OCI-LY1 (cell line): ENCODE measurements at regions not wholly inside any gene's neighbourhood (a gene's known extent, or its start where the extent isn't known, plus 50 kb on each side); places are given as distances from the start of the nearest gene placed in this dataset.

Experiments used
- H2AFZ ChIP-seq: fragments of 200-600 bp; sonication (generic), shearing (Covaris generic); 2 replicates; pipeline ENCODE4 v1.6.0; 2014; ENCODE audit warnings: antibody characterized with exemption, mild to moderate bottlenecking, low read length
- H3F3A ChIP-seq: fragments of 200-600 bp; sonication (generic), shearing (Covaris generic); 2 replicates; pipeline ENCODE4 v1.6.0; 2014; ENCODE audit warnings: mild to moderate bottlenecking, antibody characterized with exemption, low read length, moderate library complexity; ENCODE audit not compliant: insufficient read depth
- H3K27ac ChIP-seq: fragments of 200-600 bp; sonication (generic); 2 replicates; pipeline ENCODE4 v1.5.1; 2014; ENCODE audit warnings: low read length, mixed run types, mild to moderate bottlenecking, low read depth; ENCODE audit not compliant: poor library complexity, severe bottlenecking
- H3K27me3 ChIP-seq: fragments of 200-600 bp; sonication (generic); 2 replicates; pipeline ENCODE4 v1.6.0; 2014; ENCODE audit warnings: antibody characterized with exemption, mild to moderate bottlenecking, low read length, moderate library complexity; ENCODE audit not compliant: insufficient read depth
- H3K36me3 ChIP-seq: fragments of 200-600 bp; sonication (generic); 2 replicates; pipeline ENCODE4 v1.6.1; 2014; ENCODE audit warnings: mild to moderate bottlenecking, antibody characterized with exemption, low read length, moderate library complexity, mixed read lengths; ENCODE audit not compliant: insufficient read depth
- H3K4me1 ChIP-seq: fragments of 200-600 bp; sonication (generic); 2 replicates; pipeline ENCODE4 v1.5.1; 2014; ENCODE audit warnings: mild to moderate bottlenecking, low read length, moderate library complexity; ENCODE audit not compliant: insufficient read depth, severe bottlenecking
- H3K4me2 ChIP-seq: fragments of 200-600 bp; sonication (generic), shearing (Covaris generic); 2 replicates; pipeline ENCODE4 v1.6.1; 2014; ENCODE audit warnings: low read length
- H3K4me3 ChIP-seq: fragments of 200-600 bp; sonication (generic); 2 replicates; pipeline ENCODE4 v1.5.1; 2014; ENCODE audit warnings: low read length, low read depth, mild to moderate bottlenecking, mixed read lengths; ENCODE audit not compliant: poor library complexity, severe bottlenecking
- H3K79me2 ChIP-seq: fragments of 200-600 bp; shearing (Covaris generic); 2 replicates; pipeline ENCODE4 v1.6.1; 2016; ENCODE audit warnings: mixed run types, low read length, mixed read lengths; ENCODE audit not compliant: insufficient read depth
- H3K9ac ChIP-seq: fragments of 200-600 bp; sonication (generic), shearing (Covaris generic); 2 replicates; pipeline ENCODE4 v1.6.1; 2014; ENCODE audit warnings: mild to moderate bottlenecking, low read length, mixed read lengths
- H3K9me2 ChIP-seq: fragments of 200-600 bp; sonication (generic), shearing (Covaris generic); 2 replicates; pipeline ENCODE4 v1.6.1; 2014; ENCODE audit warnings: low read depth, mild to moderate bottlenecking, low read length, mixed read lengths
- H3K9me3 ChIP-seq: fragments of 200-600 bp; shearing (Covaris generic); 2 replicates; pipeline ENCODE4 v1.6.1; 2014; ENCODE audit warnings: low read length, mixed read lengths
- H4K20me1 ChIP-seq: fragments of 200-600 bp; sonication (generic), shearing (Covaris generic); 2 replicates; pipeline ENCODE4 v1.6.0; 2016; ENCODE audit warnings: mild to moderate bottlenecking, low read length; ENCODE audit not compliant: insufficient read depth
- CTCF ChIP-seq: fragments of 200-600 bp; sonication (generic), shearing (Covaris generic); IDR thresholded peaks from 2 replicates; pipeline ENCODE4 v1.5.1; 2017; ENCODE audit warnings: mild to moderate bottlenecking, antibody characterized with exemption, low read length, moderate library complexity, mixed read lengths
- EZH2 ChIP-seq: fragments of 200-600 bp; sonication (generic), shearing (Covaris generic); IDR thresholded peaks from 2 replicates; pipeline ENCODE4 v1.8.0; 2017; ENCODE audit warnings: borderline replicate concordance, mixed run types, mild to moderate bottlenecking, antibody characterized with exemption, low read length, moderate library complexity, mixed read lengths

- Histone ChIP-seq H4K20me1 (no peaks in the 10 kb centered on the region), H2AFZ (no peak overlapping the region), H3K27ac (no peak overlapping the region), H3K4me1 (peaks cover 17% of the 10 kb centered on the region), H3K36me3 (no peaks in the 10 kb centered on the region), H3K4me2 (no peak overlapping the region), H3K27me3 (no peaks in the 10 kb centered on the region), H3K9ac (no peak overlapping the region), H3F3A (no peaks in the 10 kb centered on the region), H3K79me2 (no peaks in the 10 kb centered on the region), H3K9me2 (no peaks in the 10 kb centered on the region), H3K9me3 (peaks cover 5% of the 10 kb centered on the region; the same call in 1 of the 2 replicates), H3K4me3 (no peak overlapping the region)
- TF ChIP-seq CTCF, result no peak
Observed at GRCh38 chr18:8937160-8938094, 165.1 kb upstream of the NDUFV2 start.

- H2AFZ ChIP-seq, result no peak overlapping the region
- no peaks in the 10 kb centered on the region for H3K27me3 ChIP-seq
- no peak overlapping the region for H3K27ac ChIP-seq
- no peak overlapping the region for H3K4me3 ChIP-seq
- no peaks in the 10 kb centered on the region for H3F3A ChIP-seq
- H3K9me3 ChIP-seq, result peaks cover 3% of the 10 kb centered on the region; the same call in 1 of the 2 replicates
- H3K36me3 ChIP-seq, result no peaks in the 10 kb centered on the region
- H3K4me1 ChIP-seq, result peaks cover 26% of the 10 kb centered on the region
- H3K4me2 ChIP-seq, result no peak overlapping the region
- TF ChIP-seq CTCF, result no peak
- no peak for TF ChIP-seq EZH2
- no peaks in the 10 kb centered on the region for H3K79me2 ChIP-seq
- H3K9ac ChIP-seq, result no peak overlapping the region
- no peaks in the 10 kb centered on the region for H4K20me1 ChIP-seq
- H3K9me2 ChIP-seq, result no peaks in the 10 kb centered on the region
Observed at GRCh38 chr18:8938817-8939216, 163.7 kb upstream of the NDUFV2 start.

DNA sequence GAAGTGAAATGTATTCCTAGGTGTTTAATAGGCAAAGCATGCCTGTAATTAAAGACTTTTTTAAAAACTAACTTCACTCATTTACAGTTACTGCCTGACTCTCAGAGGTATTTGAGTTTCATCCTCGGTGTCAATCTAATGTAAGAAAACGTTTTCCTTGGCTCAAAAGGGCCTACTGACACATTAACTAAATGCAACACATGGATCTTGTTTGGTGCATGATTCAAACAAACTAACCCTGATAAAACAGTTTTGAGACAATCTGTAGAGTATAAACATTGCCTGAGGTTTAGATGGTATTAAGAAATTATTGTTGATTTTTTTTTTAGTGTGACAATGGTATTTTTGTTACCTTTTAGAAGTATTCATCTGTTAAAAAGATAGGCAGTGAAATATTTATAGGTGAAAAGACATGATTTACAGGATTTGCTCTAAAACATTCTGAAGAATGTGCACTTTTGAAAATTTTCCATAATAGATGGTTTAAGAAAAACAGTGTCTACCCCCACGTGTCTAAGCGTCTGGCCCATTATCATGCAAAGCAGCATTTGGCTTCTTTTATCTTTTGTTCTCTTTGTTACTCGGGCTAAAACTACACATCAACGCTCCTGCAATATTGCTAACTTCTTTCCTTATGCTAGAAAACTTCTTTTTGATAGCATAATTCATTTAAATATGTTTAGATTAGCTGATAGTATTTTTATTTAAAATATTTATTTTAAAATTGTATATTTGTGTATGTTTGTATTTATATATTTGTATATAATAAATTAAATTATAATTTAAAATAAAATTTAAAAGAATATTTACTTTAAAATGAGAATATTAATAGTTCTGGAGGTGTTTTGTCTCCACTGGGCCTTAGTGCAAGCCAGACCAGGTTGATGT lies 160.2 kb upstream of the NDUFV2 start:
- Histone ChIP-seq H3K9me3 (peaks cover 10% of the 10 kb centered on the region; the same call in 1 of the 2 replicates), H2AFZ (peak overlapping the region; percentile 51; the same call in 1 of the 2 replicates), H3K4me2 (no peak overlapping the region), H3K79me2 (no peaks in the 10 kb centered on the region), H3K9ac (no peak overlapping the region), H3K4me1 (peaks cover 35% of the 10 kb centered on the region), H3F3A (no peaks in the 10 kb centered on the region), H3K9me2 (no peaks in the 10 kb centered on the region), H3K36me3 (no peaks in the 10 kb centered on the region), H3K4me3 (no peak overlapping the region), H3K27me3 (no peaks in the 10 kb centered on the region), H4K20me1 (no peaks in the 10 kb centered on the region), H3K27ac (peak overlapping the region; percentile 29)
- TF ChIP-seq CTCF (no peak), EZH2 (no peak)
